ENCODE measurements at regions not wholly inside any gene's neighbourhood (a gene's known extent, or its start where the extent isn't known, plus 50 kb on each side); places are given as distances from the start of the nearest gene placed in this dataset.

GRCh38 chr2:172664766-172665165 is 70.9 kb upstream of the RAPGEF4 start:
- Mint-ChIP-seq H3K4me3 (no peak overlapping the region), H3K36me3 (no peaks in the 10 kb centered on the region), H3K9me3 (peaks cover 9 to 21% (median 14%) of the 10 kb centered on the region in 7 donors), H3K27ac (no peak overlapping the region), H3K27me3 (ENCODE audit: low read depth in 3 of 3) (peaks cover 2 to 5% (median 3%) of the 10 kb centered on the region in 3 donors), H3K4me1 (no peaks in the 10 kb centered on the region)
- H3K4me2 ChIP-seq (replicated peaks; ENCODE audit: extremely low read depth, low read length, poor library complexity, severe bottlenecking): no peak overlapping the region
- H3K9me3 ChIP-seq (replicated peaks in 1 of 2; ENCODE audit: control insufficient read depth in 1 of 2, insufficient read depth in 1 of 2, low read length in 2 of 2): peaks cover 6 to 16% of the 10 kb centered on the region in 2 donors
- WGBS (ENCODE audit: insufficient coverage): no CpG with 5 or more reads among the region's 1 CpG
- H3K4me3 ChIP-seq (replicated peaks in 1 of 3; ENCODE audit: low read depth in 2 of 3, low read length in 3 of 3): no peak overlapping the region
- no peaks in the 10 kb centered on the region for H4K20me1 ChIP-seq (ENCODE audit: insufficient read depth, low read length)
- no peak for DNase-seq
- H3K9ac ChIP-seq (ENCODE audit: insufficient read depth, low read length, poor library complexity, severe bottlenecking): no peak overlapping the region
- no peaks in the 10 kb centered on the region for H3K27me3 ChIP-seq (ENCODE audit: control insufficient read depth in 2 of 2, insufficient read depth in 2 of 2, low read length in 2 of 2)
- no peaks in the 10 kb centered on the region for H3K4me1 ChIP-seq (ENCODE audit: control insufficient read depth in 1 of 2, insufficient read depth in 2 of 2, low read length in 2 of 2)
- H2AFZ ChIP-seq (ENCODE audit: insufficient read depth, low read depth, low read length, poor library complexity, severe bottlenecking): no peak overlapping the region
- intact Hi-C loops (cut with micrococcal nuclease): no loop called here
- H3K79me2 ChIP-seq (ENCODE audit: insufficient read depth, low read length): no peaks in the 10 kb centered on the region
- no peaks in the 10 kb centered on the region for H3K36me3 ChIP-seq (replicated peaks in 1 of 2; ENCODE audit: control insufficient read depth in 1 of 2, insufficient read depth in 2 of 2, low read length in 2 of 2)
- no peak for TF ChIP-seq CTCF (IDR thresholded peaks at IDR 0.05)
- no peak overlapping the region for H3K27ac ChIP-seq (ENCODE audit: low read depth in 1 of 2, low read length in 2 of 2)

- no peaks in the 10 kb centered on the region for H3K36me3 Mint-ChIP-seq
- intact Hi-C loops (cut with micrococcal nuclease): no loop called here
- no peaks in the 10 kb centered on the region for H3K79me2 ChIP-seq (ENCODE audit: insufficient read depth, low read length)
- H3K9ac ChIP-seq (ENCODE audit: insufficient read depth, low read length, poor library complexity, severe bottlenecking): no peak overlapping the region
- H3K27ac ChIP-seq (ENCODE audit: low read depth in 1 of 2, low read length in 2 of 2): no peak overlapping the region
- no peak overlapping the region for H3K4me2 ChIP-seq (replicated peaks; ENCODE audit: extremely low read depth, low read length, poor library complexity, severe bottlenecking)
- no peak for TF ChIP-seq CTCF (IDR thresholded peaks at IDR 0.05)
- H3K27me3 ChIP-seq (ENCODE audit: control insufficient read depth in 2 of 2, insufficient read depth in 2 of 2, low read length in 2 of 2): no peaks in the 10 kb centered on the region
- H3K4me3 ChIP-seq (replicated peaks in 1 of 3; ENCODE audit: low read depth in 2 of 3, low read length in 3 of 3): no peak overlapping the region
- peaks cover 5 to 14% (median 8%) of the 10 kb centered on the region in 7 donors for H3K9me3 Mint-ChIP-seq
- WGBS (ENCODE audit: insufficient coverage): no CpG with 5 or more reads among the region's 3 CpGs
- H3K36me3 ChIP-seq (replicated peaks in 1 of 2; ENCODE audit: control insufficient read depth in 1 of 2, insufficient read depth in 2 of 2, low read length in 2 of 2): no peaks in the 10 kb centered on the region
- no peak overlapping the region for H3K4me3 Mint-ChIP-seq
- H4K20me1 ChIP-seq (ENCODE audit: insufficient read depth, low read length): no peaks in the 10 kb centered on the region
- DNase-seq: no peak
- no peak overlapping the region for H3K27ac Mint-ChIP-seq
- no peaks in the 10 kb centered on the region for H3K4me1 Mint-ChIP-seq
- H2AFZ ChIP-seq (ENCODE audit: insufficient read depth, low read depth, low read length, poor library complexity, severe bottlenecking): no peak overlapping the region
- peaks cover 0 to 4% (median 2%) of the 10 kb centered on the region in 3 donors for H3K27me3 Mint-ChIP-seq (ENCODE audit: low read depth in 3 of 3)
- H3K9me3 ChIP-seq (replicated peaks in 1 of 2; ENCODE audit: control insufficient read depth in 1 of 2, insufficient read depth in 1 of 2, low read length in 2 of 2): peaks cover 6% of the 10 kb centered on the region in 2 donors
- H3K4me1 ChIP-seq (ENCODE audit: control insufficient read depth in 1 of 2, insufficient read depth in 2 of 2, low read length in 2 of 2): no peaks in the 10 kb centered on the region
Measured at GRCh38 chr2:172667581-172668325, 67.9 kb upstream of the RAPGEF4 start.
